Endometrial microvascular endothelial cells (primary cell): ENCODE measurements at regions not wholly inside any gene's neighbourhood (a gene's known extent, or its start where the extent isn't known, plus 50 kb on each side); places are given as distances from the start of the nearest gene placed in this dataset.

ENCODE experiments used
- in situ Hi-C: cut with HindIII; loops from 2 replicates; pipeline ENCODE4 v1.10.0; 2017; ENCODE audit warnings: low sequenced_read_pairs, low pct_unique_long_range_greater_than_20kb; ENCODE audit errors: inconsistent ontology term

DNA sequence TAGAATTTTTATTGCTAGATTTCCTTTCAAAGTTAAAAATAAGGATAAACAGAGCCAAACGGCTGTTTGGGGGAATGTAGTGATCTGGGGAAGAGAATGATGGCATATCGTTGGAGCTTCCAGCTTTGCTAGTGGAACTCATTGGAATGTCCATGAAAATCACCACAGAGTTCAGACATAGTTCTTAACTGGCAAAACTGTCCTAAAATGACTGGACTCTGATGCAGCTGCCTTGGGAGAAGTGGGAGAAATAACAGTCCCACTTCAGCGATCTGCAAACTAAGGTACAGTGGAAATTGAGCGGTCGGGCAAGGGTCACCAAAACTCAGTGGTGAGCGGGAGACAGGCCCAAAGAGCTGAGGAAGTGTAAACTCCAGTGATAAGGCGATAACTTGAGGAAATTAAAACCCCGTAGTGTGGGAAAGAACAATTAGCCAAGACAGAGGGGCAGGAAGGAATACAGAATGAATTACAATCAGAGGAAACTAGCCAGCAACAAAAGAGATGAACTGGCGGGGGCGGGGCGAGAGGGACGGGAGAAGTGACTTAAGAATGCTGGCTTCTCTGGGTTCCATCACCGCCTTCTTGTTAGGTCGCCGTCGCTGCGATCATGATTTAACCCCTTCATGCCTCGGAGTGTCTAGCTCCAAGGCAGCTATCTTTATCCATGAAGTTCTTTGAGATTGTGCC lies 89.8 kb upstream of the ARHGAP29 start:
- in situ Hi-C loops, result no loop called here

DNA sequence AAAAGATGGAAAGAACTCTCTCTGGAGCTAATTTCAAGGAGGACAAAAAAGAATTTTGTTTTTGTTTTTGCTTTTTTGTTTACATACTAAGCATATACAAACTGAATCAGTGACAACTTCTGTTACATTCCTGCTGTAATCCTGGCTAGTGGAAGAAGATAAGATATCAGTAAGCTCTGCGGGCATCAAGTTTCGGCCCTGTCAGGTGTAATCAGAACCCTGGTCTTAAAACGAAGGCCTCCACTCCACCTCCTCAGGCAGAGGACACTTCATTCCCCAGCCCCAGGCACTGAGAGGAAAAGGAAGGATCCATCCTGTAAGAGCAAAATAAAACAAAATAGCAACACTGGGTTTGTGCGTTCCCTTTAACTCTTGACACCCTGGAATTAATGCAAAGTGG lies 88.9 kb upstream of the ARHGAP29 start:
- in situ Hi-C loops, result no loop called here

DNA sequence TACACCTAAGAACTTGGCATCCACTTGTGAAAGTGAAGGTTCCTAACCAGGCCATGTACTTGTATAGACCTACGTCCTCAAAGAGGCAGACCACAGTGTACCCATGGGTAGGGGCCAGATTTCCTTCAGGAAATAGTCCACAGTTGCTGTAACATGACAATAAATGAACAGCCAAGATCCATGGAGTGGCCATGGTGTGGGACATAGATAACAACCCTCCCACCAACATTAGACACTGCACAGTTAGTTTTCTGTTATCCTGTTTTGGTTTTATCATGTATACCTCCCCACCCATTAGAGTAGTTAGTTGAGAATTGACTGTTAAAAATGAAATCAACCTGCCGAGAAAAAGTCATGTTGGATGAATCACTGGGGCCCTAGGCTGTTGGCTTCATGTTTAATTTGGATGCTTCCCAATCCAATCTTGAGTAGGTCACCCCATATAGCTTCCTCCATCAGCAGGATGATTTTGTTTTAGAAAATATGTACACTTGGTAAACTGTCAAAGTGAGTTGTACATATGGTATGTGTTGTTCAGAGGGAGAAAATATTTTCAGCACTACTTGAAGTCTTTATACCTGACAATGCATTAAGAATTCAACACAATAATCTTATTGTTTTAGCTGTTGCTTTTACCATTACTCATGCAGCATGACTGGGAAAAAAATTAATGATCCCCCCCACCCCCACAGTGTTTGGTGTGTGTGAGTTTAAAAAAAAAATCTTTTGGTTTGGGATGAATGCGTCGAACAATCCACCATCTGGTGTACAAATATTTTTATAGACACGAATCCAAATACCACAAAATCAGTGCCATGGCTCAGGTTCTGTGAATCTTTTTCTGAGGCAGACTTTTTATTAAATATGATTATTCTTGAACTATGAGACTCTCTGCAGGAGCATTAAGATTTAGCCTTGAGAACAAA lies 88.3 kb upstream of the ARHGAP29 start:
- in situ Hi-C loops, result no loop called here

DNA sequence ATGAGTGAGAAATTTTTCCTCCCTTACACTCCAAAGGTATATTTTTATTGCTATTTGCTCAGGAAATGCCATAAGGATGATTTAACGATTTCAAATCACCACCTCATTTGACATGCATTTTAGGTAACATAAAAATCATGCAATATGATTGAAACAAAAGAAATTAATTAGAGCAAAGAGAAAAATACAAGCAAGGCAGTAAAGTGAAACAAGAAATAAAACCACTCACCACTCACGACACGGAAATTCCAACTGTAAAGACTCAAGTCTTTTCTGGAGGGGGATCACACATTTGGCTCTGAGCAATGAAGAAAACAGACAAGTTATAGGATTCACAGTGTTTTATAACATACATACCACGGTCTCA lies 86.8 kb upstream of the ARHGAP29 start:
- in situ Hi-C loops, result no loop called here

DNA sequence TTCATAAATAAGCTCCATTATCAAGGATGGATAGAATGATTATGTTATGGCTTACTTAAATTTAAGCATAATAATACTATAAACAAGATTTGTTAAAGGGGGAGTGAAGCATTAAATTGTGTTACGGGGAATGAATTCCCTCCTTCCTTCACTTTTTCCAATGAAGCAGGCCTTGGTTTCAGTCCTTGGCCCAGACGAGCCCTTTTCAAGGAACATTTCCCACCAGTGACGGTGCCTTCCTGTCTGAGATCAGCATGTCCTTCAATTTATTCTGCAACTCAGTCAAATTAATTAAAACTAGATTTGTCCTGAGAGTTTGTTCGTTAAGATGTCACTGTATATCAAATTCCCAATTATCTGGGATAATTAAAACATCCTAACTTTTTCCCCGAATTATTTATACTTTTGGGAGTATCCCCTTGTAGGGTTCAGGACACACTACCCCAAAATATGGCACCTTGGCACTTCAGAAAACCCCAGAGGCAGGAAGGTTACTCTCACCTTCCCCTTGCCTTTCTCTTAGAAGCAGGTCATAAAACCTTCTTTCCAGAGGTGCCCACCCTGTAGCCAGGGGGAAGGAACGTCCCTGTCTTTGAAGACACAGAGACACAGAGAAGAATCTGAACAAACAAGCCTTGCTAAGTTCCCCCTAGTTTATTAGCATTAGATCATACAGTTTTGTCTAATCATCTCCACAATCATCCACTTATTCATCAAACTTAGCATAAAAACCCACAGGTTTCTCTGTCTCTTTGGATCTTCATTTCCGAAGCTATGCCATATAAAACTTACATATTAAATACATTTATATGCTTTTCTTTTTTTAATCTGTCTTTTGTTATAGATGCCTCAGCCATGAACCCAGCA lies 86.2 kb upstream of the ARHGAP29 start:
- in situ Hi-C loops, result no loop called here

DNA sequence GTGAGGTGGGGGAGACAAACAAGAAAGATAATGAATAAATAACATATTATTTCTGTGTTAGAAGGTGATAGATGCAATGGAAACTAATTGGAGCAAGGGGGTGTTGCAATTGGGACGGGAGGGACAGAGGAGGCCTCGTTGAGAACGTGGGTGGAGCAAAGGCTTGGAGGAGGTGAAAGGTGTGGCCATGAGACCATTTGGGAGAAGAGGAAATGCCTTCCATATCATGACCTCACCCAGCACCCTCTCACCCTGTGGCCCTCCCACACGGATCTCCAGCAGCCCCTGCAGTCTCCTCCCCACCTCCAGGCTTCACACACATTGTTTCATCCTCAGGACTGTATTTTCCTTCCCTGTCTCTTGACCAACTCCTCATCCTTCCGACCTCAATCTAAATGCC lies 85.3 kb upstream of the ARHGAP29 start:
- in situ Hi-C loops, result no loop called here

DNA sequence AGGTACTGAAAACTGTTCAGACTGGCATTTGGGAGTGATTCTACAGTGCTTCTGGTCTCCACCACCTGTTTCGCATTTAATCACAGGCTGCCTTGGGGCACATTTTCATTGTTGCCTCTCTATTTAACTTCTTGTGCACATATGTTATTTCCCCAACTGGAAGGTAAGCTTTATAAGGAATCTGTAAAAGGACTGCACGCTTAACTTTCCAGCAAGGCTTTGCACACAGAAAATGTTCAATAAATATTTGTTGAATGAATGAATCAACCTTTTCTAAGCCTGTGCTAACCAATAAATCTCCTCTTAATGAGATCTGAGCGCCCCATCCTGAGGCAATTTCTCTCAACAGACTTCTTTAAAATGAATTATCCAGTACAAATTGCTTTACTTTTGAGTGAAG lies 84.3 kb upstream of the ARHGAP29 start:
- in situ Hi-C loops, result no loop called here

DNA sequence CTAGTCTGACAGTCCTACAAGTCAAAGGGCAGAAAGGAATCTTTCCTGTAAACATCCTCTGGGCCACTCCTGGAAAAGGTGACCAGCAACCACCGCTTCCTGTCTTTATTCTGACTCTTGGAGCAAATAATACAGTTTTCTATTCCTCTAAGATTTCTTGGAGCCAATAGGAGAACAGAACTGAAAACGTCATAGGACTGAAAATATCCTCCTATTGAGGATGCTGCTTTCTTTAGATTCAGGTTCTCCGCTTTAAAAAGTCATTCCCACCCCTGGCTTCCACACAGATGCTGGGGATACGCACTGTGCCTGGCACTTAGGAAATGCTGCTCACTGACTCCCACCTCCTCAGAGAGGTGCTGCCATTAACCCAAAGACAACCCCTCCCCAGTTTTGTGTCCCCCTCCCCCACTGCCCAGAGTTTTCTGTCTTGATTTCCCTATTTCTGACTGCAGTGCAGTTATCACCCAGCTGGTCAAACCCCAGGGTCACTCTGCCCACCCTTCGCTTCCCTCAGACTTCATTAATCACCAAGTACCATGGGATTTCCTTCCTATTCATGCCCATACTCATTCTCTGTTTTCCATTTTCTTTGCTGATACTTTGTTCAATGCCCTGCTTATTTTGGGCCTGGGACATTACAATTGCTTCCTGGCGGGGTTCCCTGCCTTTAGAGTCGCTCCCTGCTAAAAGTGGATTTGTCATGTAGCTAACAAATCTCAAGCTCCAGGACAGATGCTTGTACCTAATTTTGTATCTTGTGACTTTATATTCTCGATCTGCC lies 82.1 kb upstream of the ARHGAP29 start:
- in situ Hi-C loops, result loop anchor here (10.0 kb wide), 1 partner anchor 75 kb away; no protein-coding TSS in a partner anchor

DNA sequence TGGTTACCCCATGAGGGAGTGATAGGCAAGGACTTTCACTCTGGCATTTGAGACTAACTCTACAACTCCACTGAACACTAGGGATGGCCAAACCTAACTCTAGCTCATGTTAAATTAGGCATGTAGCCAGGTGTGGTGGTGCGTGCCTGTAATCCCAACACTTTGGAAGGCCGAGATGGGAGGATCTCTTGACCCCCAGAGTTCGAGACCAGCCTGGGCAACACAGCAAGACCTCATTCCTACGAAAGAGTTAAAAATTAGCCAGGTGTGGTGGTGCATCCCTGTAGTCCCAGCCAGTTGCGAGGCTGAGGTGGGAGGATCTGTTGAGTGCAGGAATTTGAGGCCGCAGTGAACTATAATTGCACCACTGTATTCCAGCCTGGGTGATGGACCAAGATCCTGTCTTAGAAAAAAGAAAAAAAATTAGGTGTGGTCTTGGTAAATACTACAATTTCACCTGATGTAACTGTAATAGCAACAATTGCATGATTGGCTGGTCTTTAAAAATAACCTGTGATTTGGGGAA lies 81.2 kb upstream of the ARHGAP29 start:
- in situ Hi-C loops, result loop anchor here (10.0 kb wide), 1 partner anchor 74 kb away; no protein-coding TSS in a partner anchor

DNA sequence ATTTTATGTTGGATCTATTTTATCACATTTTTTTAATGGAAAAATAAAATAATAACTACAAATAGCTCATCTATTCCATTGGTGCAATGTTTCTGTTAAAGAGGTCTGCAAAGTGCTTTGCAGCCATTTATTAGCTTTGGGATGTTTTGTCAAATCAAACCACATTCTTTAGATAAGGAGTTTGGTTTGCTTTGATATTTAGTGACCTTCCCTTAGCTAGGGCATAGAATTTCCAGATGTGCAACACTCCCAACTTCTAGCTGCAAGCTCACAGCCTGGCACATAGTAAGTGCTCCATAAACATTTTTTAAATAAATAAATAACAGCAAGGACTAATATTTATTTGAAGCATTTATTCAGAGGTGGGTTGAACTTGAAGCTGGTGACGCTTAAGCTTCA lies 80.4 kb upstream of the ARHGAP29 start:
- in situ Hi-C loops, result loop anchor here (10.0 kb wide), 1 partner anchor 73 kb away; no protein-coding TSS in a partner anchor

DNA sequence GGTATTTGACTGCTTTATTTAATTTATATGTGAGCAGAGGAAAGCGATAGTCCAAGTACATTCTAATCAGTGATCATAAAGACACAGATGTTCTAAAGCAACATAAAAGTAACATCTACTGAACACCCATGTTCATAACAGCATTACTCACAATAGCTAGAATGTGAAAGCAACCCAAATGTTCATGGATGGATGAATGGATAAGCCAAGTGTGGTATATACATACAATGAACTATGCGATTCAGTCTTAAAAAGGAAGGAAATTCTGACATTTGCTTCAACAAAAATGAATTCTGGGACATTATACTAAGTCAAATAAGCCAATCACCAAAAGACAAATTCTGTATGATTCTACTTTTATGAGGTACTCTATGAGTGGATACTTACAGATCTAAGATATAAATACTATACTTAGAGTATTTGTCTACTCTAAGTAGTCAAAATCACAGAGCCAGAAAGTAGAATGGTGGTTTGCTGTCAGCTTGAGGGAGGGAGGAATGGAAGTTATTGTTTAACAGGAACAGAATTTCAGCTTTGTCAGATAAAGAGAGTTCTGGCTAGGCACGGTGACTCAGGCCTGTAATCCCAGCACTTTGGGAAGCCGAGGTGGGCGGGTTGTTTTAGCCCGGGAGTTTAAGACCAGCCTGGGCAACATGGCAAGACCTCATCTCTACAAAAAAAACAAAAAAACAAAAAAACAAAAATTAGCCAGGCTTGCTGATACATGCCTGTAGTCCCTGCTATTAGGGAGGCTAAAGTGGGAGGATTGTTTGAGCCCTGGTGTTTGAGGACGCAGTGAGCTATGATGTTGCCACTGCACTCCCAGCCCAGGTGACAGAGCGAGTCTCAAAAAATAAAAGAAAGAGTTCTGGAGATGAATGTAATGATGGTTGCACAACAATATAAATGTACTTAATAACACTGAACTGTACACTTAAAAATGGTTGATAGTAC lies 79.7 kb upstream of the ARHGAP29 start:
- in situ Hi-C loops, result loop anchor here (10.0 kb wide), 1 partner anchor 72 kb away; no protein-coding TSS in a partner anchor

DNA sequence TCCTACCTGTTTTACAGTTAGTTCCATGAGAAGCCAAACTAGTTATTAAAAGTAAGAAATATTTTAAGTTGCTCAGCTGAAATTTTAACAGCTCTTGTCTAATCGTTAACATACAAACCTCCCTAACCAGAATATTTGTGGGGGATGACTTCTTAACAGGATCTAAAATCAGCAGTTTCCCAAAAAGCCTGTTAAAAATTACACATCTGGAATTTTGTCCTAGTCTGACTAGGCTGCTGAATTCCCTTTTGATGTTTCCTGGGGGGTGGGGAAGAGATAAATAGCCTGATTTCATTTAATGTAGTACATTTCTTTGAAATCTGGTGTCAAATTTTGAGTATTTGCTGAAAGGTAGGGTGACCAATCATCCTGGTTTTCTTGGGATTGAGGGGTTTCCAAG lies 78.8 kb upstream of the ARHGAP29 start:
- in situ Hi-C loops, result loop anchor here (10.0 kb wide), 1 partner anchor 71 kb away; no protein-coding TSS in a partner anchor

DNA sequence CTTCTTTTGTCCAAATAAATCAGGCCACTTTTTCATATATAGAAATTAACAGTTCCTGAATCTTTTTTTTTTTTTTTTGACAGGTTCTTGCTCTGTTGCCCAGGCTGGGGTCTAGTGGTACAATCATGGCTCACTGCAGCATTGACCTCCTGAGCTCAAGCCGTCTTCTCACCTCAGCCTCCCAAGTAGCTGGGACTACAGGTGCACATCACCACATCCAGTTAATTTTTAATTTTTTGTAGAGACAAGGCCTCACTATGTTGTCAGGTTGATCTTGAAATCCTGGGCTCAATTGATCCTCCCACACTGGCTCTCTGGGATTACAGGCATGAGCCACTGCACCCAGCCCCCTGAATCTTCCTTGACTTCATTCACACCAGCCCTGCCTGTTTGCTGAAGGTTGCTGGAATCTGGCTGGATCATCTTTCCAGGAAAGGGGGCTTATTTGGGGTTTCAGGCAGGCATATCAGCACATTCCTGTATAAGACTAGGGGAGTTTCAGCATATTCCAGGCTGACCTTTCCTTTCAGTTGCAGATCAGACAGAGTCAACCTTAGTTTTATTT lies 78.2 kb upstream of the ARHGAP29 start:
- in situ Hi-C loops, result loop anchor here (10.0 kb wide), 1 partner anchor 71 kb away; no protein-coding TSS in a partner anchor

DNA sequence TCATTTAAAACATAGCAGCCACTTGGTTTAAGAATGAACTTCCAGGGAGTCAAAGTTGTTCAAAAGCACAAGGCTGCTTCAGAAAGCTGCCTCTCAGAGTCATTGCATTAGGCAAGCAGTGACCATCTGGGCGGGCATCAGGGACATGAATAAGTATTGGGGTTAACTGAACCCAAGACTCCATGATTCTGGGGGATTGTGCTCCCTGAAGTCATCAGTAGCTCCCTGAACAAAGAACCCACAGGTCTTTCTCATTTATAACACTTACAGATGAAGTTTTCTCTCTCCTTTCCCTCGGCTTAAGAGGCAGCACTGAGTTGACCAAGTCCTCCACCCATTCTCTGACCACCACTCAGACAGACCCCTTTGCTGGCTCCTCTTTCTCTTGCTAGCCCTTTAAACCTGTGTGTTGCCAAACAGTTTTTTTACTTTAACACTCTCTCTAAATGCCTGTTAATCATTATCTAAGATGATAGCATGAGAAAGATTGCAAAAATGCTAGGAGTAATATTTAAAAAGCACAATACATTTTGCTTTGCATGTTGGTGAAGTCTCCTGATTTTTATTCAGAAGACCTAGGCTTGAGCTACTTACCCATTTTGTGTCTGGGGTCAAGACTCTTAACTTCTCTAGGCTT lies 77.0 kb upstream of the ARHGAP29 start:
- in situ Hi-C loops, result loop anchor here (10.0 kb wide), 1 partner anchor 70 kb away; no protein-coding TSS in a partner anchor

DNA sequence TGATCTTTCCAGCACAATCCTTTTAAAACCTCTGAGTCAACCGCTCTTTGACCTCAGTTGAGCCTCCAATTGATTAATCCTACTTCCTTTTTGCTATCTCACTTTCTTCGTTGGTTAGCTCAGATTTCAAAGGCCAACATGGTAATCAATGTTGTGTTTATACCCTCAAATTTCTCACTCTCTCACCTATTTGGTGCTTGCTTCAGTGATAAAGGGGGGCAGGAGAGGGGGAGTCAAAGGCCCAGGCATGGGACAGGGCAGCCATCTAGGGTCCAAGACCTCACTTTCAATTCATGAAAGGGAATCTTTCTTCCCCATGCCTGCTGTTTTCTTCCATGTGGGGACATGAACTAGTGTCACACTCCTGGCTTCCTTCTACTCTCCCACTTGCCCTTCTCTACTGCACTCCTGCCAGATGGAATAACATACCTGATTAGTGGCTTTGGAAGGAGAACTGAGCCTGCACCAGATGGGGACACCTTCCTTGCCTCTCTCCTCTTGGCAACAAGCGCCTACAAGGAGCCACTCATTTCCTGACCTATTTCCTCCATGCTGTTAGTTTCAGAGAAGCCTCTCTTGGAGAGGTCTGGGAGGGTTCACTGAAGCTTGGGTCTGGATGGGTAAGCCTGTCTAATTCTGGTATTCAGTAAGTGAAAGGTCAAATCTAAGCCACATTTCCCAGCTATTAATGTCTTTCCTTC lies 73.3 kb upstream of the ARHGAP29 start:
- in situ Hi-C loops, result loop anchor here (10.0 kb wide), 1 partner anchor 66 kb away; no protein-coding TSS in a partner anchor
